GM20000 (cell line): ENCODE measurements at regions not wholly inside any gene's neighbourhood (a gene's known extent, or its start where the extent isn't known, plus 50 kb on each side); places are given as distances from the start of the nearest gene placed in this dataset.
"Not testable (repeated sequence)": the region's sequence is repeated elsewhere in the genome, so short reads cannot be mapped to it uniquely, and the experiment has no call there.

Experiments
- DNase-seq: peaks from one replicate; pipeline ENCODE4 v3.0.0; 2012; ENCODE audit warnings: low spot score
- TF ChIP-seq, protein P1 (sequence below): IDR thresholded peaks from 2 replicates; pipeline ENCODE4 v1.5.1; 2012; ENCODE audit warnings: mild to moderate bottlenecking, control low read depth; ENCODE audit errors: extremely low read depth, missing control alignments

DNA sequence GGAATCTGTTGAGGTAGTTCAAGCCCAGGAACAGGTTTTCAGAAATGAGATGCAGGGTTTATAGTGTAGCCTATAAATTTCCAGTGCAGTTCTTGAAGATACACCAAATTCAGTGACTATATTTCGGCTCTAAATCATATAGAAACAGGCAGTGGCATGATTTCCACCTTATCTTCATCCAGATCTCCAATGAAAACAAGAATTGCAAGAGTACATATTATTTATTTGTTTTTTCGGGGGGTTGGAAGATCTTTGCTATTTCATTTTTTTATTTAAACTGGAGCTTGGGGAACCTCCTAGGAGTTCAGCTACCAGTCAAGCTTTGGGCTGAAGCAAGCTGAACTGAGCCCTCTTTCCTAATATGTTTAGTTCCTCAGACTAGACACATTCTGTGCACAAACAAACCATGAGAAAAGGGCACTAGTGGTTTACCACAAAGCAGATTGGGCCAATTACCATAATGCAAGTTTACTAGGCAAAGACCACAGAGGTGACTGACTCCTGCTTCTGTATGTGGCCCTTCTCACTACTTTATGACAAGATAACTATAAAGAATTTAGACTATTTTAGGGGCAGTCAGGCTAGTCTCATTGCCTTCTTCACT lies 68.5 kb downstream of the RGS2 start:
- DNase-seq, result no peak
- TF ChIP-seq, protein P1, sequence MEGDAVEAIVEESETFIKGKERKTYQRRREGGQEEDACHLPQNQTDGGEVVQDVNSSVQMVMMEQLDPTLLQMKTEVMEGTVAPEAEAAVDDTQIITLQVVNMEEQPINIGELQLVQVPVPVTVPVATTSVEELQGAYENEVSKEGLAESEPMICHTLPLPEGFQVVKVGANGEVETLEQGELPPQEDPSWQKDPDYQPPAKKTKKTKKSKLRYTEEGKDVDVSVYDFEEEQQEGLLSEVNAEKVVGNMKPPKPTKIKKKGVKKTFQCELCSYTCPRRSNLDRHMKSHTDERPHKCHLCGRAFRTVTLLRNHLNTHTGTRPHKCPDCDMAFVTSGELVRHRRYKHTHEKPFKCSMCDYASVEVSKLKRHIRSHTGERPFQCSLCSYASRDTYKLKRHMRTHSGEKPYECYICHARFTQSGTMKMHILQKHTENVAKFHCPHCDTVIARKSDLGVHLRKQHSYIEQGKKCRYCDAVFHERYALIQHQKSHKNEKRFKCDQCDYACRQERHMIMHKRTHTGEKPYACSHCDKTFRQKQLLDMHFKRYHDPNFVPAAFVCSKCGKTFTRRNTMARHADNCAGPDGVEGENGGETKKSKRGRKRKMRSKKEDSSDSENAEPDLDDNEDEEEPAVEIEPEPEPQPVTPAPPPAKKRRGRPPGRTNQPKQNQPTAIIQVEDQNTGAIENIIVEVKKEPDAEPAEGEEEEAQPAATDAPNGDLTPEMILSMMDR, result no peak

DNA sequence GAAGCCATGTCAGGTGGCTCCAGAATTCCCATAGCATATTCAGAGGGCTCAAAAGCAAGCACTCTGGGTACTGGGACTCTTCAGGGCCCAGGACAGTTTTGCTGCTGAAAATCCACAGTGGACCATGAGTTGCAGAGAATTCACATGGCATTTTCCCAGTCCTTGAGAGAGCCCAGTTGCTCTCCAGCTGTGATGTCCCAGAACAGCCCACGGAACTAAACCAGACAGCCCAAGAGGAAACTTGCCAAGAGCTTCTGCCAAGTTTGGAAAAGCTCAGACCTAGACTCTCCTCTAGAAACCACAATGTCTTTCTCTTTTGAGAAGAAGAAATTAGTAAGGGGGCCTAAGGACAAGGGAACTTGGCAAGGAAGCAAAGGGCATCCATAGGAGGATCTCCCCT lies 69.4 kb downstream of the RGS2 start:
- TF ChIP-seq, protein P1, result no peak
- DNase-seq, result no peak

DNA sequence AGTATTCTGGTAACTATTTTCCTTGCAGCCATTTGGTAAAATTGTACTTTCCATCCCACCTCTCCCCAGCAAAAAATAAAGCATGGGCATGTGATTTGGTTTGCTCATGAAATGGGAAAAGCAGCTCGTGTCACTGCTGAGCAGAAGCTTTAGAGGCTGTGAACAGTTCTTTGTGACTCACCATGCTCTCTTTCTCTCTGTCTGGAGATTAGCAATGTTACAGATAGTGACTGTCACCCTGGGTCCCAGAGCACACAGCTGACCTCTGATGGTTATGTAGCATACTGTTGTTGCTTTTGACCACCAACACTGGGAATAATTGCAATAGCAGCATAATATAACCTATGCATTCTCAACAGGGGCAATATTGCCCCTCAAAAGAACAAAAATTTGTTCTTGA lies 70.6 kb downstream of the RGS2 start:
- TF ChIP-seq, protein P1, result no peak
- no peak for DNase-seq

DNA sequence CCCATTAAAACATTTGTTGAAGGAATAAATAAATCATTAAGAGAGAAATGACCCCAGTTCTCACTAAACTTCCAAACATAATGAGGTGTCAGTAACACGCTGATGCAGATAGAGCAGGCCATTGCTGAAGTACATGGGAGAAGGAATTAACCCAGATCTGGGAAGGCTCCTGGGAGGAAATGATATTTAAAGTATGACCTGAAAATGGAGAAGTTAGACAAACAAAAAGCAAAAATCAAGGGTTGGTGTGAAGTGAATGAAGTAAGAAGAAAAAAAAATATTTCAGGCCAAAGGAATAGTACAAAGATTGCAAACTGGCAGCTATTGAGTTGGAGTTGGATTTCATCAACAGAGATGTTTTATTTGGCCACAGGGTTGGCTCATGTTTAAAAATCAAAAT lies 71.4 kb downstream of the RGS2 start:
- TF ChIP-seq, protein P1, result no peak
- no peak for DNase-seq

DNA sequence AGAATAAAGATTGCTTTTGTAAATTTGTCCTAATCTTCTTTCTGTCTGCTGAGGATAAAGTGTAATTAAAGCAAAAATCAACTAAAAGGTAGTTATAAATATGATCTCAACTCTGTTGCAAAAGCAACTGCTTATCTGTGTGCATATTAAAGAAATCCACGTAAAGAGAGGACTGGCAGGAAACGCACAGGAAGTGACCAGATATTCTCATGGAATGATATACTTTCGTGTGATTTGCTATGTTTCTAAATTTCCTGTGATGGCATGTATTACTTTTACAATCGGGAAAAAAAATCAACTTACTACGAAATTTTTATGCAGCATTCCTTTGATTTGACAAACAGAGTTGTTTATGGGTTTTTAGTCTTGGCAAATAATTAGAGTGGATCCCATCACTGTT lies 75.4 kb downstream of the RGS2 start:
- DNase-seq, result no peak
- TF ChIP-seq, protein P1, result no peak

DNA sequence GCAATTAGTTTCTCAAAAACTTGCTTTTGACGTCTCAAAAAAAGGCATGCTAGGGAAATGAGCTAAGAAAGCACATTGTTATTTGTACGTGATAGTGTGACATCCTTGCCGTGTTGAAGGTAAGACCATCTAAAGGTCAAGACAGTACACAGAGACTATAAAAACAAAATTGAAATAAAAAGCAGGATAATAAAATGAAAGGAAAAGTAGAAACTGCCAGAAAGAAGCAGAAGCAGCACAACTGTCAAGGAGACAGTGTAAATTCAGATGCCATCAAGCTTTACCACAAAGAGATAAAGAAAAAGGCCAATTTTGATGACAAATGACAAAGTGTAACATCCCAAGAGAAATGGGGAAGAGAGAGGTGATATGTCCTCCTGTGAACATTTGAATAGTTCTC lies 76.5 kb downstream of the RGS2 start:
- not testable (repeated sequence) for DNase-seq

DNA sequence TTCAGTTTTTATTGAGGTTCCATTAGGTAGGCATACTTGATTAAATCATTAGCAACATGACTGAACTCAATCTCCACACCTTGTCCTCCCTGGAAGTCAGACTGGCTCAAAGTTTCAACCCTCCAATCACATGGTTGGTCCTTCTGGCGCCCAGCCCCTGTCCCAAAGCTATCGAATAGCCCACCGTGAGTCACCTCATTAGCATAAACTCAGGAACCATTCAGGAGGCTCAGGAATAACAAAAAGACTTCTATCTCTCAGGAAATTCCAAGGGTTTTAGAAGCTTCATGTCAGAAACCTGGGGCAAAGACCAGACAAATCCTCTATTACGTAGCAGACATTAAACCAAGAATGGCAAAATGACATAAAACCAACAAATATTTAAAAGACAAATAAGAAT lies 78.6 kb downstream of the RGS2 start:
- TF ChIP-seq, protein P1, result no peak

DNA sequence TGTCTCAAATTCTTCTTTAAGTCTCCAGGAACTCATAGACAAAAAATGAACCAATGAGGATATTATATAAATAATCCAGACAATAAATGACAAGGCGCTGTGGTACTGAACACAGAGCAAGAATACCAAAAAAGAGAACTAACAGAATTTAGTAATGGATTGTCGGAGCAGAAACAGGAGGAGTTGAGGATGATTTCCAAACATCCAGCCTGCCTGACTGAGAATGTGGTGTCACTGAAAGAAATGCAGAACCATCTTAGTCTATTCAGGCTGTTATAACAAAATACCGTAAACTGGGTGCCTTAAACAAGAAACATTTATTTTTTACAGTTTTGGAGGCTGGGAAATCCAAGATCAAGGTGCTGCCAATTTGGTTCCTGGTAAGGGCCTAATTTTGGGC lies 79.7 kb downstream of the RGS2 start:
- DNase-seq, result no peak

More for the DNA sequence above, 78.6 kb downstream of the RGS2 start:
- DNase-seq, result no peak

More for the DNA sequence above, 79.7 kb downstream of the RGS2 start:
- TF ChIP-seq, protein P1, result no peak
